ENCODE measurements at regions not wholly inside any gene's neighbourhood (a gene's known extent, or its start where the extent isn't known, plus 50 kb on each side); places are given as distances from the start of the nearest gene placed in this dataset.
"Not testable (repeated sequence)": the region's sequence is repeated elsewhere in the genome, so short reads cannot be mapped to it uniquely, and the experiment has no call there.

GRCh38 chr15:45812200-45812599, 177.4 kb downstream of the SQOR start:
- DNase-seq: no peak

DNA sequence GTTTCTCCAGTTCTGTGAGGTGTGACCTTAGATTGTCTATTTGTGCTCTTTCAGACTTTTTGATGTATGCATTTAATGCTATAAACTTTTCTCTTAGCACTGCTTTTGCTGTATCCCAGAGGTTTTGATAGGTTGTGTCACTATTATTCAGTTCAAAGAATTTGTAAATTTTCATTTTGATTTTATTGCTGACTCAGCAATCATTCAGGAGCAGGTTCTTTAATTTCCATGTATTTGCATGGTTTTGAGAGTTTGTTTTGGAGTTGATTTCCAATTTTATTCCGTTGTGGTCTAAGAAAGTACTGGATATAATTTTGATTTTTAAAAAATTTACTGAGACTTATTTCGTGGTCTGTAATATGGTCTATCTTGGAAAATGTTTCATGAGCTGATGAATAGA, 182.7 kb downstream of the SQOR start:
- DNase-seq: not testable (repeated sequence)

DNA sequence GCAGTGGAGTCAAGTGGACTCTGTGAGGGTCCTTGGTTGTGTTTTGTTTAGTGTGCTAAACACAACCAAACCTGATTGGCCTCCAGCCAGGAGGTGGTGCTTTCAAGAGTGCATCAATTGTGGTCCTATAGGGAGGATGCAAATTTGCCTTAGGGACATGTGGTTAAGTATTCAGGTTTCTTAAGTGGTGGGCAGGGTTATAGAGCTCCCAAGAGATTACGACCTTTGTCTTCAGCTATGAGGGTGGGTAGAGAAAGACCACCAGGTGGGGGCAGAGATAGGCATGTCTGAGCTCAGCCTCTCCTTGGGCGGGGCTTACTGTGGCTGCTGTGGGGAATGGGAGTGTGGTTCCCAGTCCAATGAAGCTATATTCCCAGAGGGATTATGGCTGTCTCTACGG, 186.6 kb downstream of the SQOR start:
- no peak for DNase-seq

GRCh38 chr15:45822968-45823367, 188.1 kb downstream of the SQOR start:
- not testable (repeated sequence) for DNase-seq

- DNase-seq: no peak
Measured at GRCh38 chr15:45827275-45827674, 192.4 kb downstream of the SQOR start.

GRCh38 chr15:45827766-45828165, 192.9 kb downstream of the SQOR start:
- DNase-seq: no peak

- DNase-seq: no peak
Measured at GRCh38 chr15:45829336-45830153, 194.7 kb downstream of the SQOR start.

GRCh38 chr15:45831787-45832186, 197.0 kb downstream of the SQOR start:
- DNase-seq: no peak

DNA sequence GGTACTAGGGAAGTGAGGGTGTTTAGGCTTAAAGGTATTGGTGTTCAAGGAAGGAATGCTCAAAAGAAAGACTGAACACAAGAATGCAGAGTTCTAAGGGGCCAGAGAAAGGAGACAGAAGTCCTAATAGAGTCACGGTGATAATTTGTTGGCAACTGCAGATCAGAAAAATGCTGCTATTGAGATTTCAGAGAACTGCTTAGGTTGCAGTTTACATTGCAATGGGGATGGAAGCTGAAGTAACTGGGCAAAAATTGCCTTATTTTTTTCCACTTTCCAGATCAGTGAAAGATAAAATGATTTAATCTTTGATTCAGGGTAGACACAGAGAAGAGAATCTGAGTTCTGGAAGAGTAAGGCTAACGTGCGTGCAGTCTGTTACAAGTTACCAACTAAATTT, 199.8 kb downstream of the SQOR start:
- no peak for DNase-seq

GRCh38 chr15:45842151-45842550, 207.3 kb downstream of the SQOR start:
- no peak for DNase-seq

GRCh38 chr15:45847645-45848044, 212.8 kb downstream of the SQOR start:
- no peak for DNase-seq

GRCh38 chr15:45849136-45849535, 214.3 kb downstream of the SQOR start:
- no peak for DNase-seq

DNA sequence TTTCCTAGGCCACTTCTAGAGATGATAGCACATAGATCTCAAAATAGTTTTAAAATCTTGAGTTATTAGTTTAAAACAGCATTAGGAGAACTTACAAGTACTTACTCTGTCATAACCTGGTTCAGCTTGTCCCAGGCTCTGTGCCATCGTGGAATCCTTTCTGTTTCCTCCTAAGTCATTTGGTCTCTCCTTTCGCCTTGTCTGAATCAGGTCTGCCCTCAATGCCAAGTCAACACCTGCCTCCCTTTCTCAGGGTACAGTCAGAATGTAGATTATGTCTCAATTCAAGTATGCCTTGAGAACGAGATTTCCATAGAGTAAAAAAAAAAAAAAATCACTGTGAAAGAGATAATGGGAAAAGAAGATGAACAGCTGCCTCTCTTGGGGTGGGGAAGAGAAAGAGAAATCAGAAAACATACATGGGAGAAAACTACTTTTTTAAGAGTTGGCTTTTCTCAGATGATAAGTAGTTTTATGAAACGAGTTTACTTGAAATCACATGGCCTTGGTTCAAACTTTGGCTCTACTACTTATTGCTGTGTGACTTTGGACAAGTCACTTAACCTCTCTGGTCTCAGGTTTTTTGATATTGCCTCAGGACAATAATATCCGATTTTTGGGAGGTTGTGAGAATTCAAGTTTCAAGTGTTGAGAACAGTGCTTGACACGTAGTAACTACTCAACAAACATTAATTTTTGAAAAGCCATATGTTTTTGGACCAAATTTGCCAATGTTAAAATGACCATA, 219.8 kb downstream of the SQOR start:
- no peak for DNase-seq

GRCh38 chr15:45855210-45855906, 220.5 kb downstream of the SQOR start:
- DNase-seq: no peak

DNA sequence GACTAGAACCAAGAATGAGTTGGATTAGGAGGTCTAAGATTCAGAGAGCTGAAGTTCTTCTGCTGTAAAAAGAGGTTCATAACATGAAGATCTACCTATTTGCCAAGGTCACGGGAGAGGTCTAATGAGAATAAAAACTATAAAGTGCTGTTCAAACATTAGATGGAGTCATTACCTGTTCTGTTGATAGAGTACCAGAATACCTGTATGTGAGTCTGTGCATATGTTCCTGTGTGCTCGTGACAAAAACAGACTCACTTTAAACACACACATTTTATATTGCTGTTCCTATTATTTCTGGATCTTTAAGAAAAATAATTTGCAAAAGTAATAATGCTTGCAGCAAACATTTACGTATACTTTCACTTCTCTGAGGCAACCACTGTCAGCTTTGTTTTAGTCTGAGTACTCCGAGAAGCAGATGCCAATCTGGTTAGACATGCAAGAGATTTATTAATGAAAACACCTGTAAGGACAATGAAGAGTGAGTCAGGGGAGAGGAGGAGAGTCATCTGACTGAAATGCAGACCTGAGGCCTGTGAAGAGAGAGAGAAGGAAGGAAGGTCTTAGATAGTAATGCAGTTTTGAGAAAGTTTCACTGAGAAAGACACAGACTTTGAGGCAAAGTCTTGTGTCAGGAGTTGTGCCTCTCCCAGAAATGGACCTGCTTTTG, 221.2 kb downstream of the SQOR start:
- no peak for DNase-seq

DNA sequence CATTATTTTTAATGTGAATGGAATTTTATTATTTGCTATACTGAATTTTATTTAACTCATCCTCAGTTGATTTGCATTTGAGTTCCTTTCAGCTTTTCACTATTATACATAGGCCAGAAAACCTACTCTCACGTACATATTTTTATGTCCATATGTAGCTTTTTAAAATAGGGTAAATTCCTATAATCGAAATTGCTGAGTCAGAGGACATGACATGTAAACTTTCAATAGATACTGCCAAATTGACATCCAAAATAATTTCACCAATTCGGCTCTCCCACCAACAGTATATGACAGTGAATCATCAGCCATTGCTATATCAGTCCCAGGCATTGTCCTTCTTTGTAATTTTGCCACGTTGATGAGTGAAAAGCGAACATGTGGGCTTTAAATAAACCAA, 222.5 kb downstream of the SQOR start:
- DNase-seq: no peak

DNA sequence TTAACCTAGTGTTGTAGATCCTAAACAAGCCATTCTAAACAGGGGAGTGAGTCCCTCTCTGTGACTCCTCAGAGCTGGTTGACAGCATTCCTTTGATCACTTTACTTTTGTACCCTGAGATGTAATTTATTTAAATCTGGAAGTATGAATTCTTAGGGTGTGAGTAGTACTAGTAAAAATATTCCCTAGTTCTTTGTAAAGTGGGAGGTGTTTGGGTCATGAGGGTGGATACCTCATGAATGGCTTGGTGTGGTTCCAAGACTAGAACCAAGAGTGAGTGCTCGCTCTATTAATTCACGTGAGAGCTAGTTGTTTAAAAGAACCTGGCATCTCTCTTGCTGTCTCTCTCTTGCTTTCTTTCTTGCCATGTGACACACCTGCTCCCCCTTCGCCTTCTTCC, 223.7 kb downstream of the SQOR start:
- no peak for DNase-seq

DNA sequence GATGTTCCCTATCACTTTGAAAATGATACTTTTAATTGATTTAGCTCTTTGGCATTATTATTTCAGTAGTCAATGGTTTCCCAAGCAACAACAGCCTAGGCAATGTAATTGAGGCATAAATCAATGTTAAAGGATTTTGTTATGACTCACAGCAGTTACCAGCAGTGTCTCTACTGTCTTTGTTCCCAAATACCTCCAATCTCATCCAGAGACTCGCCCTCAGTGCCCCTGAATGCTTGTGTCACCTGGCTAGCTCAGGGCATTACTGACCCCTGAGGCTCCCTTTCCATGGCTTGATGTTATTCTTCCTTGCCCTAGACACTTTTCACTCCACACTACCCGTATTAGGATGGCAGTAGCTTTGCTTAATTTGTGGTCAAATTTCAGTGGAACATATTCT, 227.2 kb downstream of the SQOR start:
- DNase-seq: no peak

- DNase-seq: no peak
Measured at GRCh38 chr15:45863881-45864580, 229.2 kb downstream of the SQOR start.

- DNase-seq: no peak
Measured at GRCh38 chr15:45866616-45867015, 231.8 kb downstream of the SQOR start.

DNA sequence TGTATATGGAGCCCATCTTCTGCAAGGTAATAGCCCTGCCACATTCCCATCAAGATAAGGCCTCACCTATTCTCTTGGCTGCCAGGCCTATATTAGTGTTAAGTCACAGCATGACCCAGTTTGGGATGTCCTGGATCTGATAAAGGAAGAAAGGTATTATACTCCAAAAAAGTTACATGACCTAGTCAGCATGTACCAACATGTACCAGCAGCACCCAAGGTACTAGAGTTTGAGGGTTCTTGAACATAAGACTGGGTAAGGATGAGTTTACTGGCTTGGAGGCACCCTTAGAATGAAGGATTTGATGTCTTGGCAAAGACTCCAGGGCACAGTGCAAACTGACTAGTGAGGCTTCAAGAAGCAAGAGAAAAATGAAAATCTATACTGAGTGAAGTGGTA, 232.5 kb downstream of the SQOR start:
- DNase-seq: no peak

DNA sequence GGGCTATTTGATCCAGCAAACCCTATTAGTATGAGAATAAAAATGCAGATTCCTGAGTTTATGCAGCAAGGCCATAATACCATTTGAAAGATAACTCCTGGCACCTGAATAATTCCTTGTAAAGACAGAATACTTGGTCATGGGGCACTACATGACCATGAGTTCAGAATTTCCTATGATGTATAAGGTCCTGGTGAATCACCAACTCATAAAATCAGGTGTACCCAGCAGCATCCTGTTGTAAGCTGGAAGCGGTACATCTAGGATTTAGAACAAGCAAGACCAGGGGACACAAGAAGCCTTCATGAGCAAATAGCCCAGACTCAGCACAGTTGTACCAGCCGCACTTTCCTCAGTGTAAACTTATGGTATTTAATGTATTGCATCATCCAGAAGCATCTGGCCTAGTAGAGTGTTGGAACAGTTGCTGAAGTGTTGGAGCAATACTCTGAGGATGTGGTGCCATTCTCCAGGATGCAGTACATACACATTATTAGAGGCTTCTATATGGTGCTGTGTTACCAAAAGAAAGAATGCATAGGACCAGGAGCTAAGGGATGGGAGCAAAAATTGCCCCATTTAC, 233.4 kb downstream of the SQOR start:
- DNase-seq: no peak

Measured in activated gamma-delta T cell (primary cell).